Subcutaneous abdominal adipose tissue (tissue), 5 donors: ENCODE measurements at regions not wholly inside any gene's neighbourhood (a gene's known extent, or its start where the extent isn't known, plus 50 kb on each side); places are given as distances from the start of the nearest gene placed in this dataset.

Experiments used
- H3K27ac ChIP-seq: one replicate; pipeline ENCODE4 v1.7.0; 2013; ENCODE audit warnings: low read depth, mild to moderate bottlenecking, inconsistent platforms, low read length, moderate library complexity
- H3K27me3 ChIP-seq, 5 donors: one replicate each; pipeline ENCODE4 v1.7.0; 2013; ENCODE audit warnings: low read length in 5 of 5, inconsistent platforms in 1 of 5; ENCODE audit not compliant: control insufficient read depth in 5 of 5, insufficient read depth in 4 of 5
- H3K36me3 ChIP-seq, 5 donors: one replicate each; pipeline ENCODE4 v1.7.0; 2013; ENCODE audit warnings: low read length in 5 of 5; ENCODE audit not compliant: control insufficient read depth in 5 of 5, insufficient read depth in 5 of 5
- H3K4me1 ChIP-seq, 5 donors: one replicate each; pipeline ENCODE4 v1.7.0; 2013; ENCODE audit warnings: low read length in 5 of 5, mild to moderate bottlenecking in 3 of 5, moderate library complexity in 1 of 5; ENCODE audit not compliant: control insufficient read depth in 5 of 5, insufficient read depth in 5 of 5
- H3K4me3 ChIP-seq, 5 donors: one replicate each; pipeline ENCODE4 v1.7.0; 2013; ENCODE audit warnings: low read length in 5 of 5, low read depth in 1 of 5
- H3K9ac ChIP-seq, 5 donors: one replicate each; pipeline ENCODE4 v1.7.0; 2013; ENCODE audit warnings: low read length in 5 of 5, mild to moderate bottlenecking in 4 of 5, moderate library complexity in 3 of 5
- H3K9me3 ChIP-seq, 5 donors: one replicate each; pipeline ENCODE4 v1.7.0; 2013; ENCODE audit warnings: low read length in 5 of 5; ENCODE audit not compliant: control insufficient read depth in 5 of 5
- donor health status: healthy.
- donor health status: healthy.
- donor health status: healthy.
- donor health status: healthy.
- donor health status: healthy.

DNA sequence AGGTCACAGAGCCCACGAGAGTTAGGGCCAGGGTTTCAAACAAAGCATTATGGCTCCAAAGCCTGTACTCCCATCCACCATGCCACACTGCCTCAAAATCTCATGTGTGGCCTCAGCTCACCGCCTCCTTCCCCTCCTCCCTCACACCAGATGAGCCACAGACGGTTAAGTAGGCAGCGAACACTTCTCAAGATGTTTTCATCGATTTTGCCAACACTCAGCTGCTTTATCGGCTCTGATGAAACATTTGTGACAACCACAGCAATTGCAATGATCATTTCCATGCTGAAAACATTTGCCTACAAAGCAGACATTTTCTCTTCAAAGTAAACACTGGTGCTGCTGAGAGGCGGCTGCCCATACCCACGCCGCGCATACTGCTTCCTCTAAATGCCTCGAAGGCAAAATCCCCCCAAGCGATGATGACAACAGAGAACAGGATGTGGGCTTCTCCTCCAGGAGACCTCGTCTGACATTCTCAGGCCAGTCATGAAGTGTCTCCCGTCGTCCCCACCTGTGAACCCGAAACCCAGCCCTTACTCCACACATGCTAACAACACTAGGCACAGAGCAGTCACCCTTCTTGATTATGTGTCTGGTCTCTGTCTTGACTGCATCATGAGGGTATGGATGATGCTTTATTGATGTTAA, 599.2 kb downstream of the SOX6 start:
- Histone ChIP-seq H3K9me3 (peaks cover 0 to 6% (median 0%) of the 10 kb centered on the region in 5 donors), H3K4me1 (no peaks in the 10 kb centered on the region), H3K27me3 (peaks cover 0 to 5% (median 4%) of the 10 kb centered on the region in 5 donors), H3K4me3 (no peak overlapping the region), H3K9ac (no peak overlapping the region), H3K36me3 (no peaks in the 10 kb centered on the region), H3K27ac (no peak overlapping the region)

DNA sequence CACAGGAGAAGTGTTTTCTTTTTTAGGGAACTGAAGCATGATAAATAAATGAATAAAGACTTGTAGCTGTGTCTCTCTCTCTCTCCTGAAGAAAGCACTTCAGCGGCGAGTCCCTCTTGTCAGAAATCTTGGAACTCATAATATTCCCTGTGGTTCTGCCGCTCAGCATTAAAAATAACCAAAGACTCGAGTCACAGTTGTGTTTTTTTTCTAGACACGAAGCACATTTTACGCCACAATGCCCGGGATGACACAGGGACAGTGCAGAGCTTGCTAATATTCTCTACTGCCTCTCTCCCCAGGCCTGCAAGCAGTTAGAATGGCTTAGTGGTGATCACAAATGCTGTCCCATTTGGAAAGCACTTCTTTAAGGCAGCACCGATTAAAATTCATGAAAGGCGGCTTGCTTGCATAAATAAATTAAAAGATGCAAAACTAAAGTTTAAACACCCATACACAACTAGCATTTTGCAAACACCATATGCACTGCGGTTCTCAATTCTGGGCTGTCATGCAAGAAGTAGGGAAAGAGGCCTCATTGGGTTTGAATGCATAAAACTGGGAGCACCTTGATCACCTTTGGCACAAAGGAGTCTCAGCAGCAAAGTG, 597.4 kb downstream of the SOX6 start:
- Histone ChIP-seq H3K9ac (no peak overlapping the region), H3K9me3 (peaks cover 0 to 3% (median 0%) of the 10 kb centered on the region in 5 donors), H3K4me1 (no peaks in the 10 kb centered on the region), H3K27me3 (peaks cover 0 to 5% (median 4%) of the 10 kb centered on the region in 5 donors), H3K36me3 (no peaks in the 10 kb centered on the region), H3K27ac (no peak overlapping the region), H3K4me3 (no peak overlapping the region)

DNA sequence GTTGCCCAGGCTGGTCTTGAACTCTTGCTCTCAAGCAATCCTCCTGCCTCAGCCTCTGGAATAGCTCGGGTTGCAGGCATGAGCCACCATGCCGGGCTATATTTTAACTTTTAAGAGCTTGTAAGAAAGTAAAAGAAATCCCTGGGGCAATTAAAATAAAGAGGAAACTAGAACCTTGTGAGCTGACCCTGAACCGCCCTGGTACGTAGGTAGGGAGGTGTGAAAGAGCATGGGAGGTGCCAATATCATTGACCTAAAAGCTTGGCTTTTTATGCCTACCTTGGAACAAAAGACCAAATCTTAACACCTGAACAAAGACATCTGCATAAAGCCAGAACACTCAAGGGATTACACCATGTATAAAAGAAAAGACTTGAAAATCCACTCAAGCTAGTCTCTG, 595.1 kb downstream of the SOX6 start:
- H3K27me3 ChIP-seq: peaks cover 0 to 4% (median 0%) of the 10 kb centered on the region in 5 donors
- H3K9me3 ChIP-seq: peaks cover 0 to 12% (median 0%) of the 10 kb centered on the region in 5 donors
- no peak overlapping the region for H3K27ac ChIP-seq
- H3K4me1 ChIP-seq: no peaks in the 10 kb centered on the region
- H3K4me3 ChIP-seq: no peak overlapping the region
- H3K36me3 ChIP-seq: no peaks in the 10 kb centered on the region
- no peak overlapping the region for H3K9ac ChIP-seq

DNA sequence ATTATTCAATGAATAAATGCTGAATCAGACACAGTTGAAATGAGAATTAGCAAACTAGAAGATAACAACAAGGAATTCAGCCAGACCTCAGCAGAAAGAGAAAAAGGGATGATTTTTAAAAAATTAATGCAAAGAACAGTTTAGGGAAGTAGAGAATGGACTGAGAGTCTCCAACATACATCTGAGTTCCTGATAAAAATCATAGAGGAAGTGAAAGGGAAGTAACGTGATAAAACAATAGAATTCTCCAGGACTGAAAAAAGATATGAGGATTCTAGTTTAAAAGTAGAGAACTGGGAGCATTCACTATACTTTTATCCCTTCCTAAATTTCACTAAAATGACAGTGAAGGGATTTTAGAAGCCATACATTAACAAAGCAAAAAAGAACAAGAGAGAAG, 592.0 kb downstream of the SOX6 start:
- Histone ChIP-seq H3K9ac (no peak overlapping the region), H3K36me3 (no peaks in the 10 kb centered on the region), H3K4me1 (no peaks in the 10 kb centered on the region), H3K27ac (no peak overlapping the region), H3K4me3 (no peak overlapping the region), H3K9me3 (peaks cover 0 to 19% (median 0%) of the 10 kb centered on the region in 5 donors), H3K27me3 (peaks cover 0 to 4% (median 0%) of the 10 kb centered on the region in 5 donors)

DNA sequence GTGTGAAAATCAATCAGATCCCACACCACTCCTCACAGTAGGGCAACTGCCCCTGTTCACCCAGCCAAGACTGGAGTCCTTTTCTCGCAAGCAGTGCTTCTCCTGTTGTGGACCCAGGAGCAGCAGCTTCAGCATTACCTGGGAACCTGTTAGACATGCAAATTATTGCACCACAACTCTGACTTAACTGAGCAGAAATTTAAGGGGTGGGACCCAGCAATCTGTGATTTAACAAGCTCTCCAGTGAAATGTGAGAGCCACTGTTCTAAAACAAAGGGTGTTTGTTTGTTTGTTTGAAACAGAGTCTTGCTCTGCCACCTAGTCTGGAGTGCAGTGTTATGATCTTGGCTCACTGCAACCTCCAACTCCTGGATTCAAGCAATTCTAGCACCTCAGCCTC, 591.4 kb downstream of the SOX6 start:
- Histone ChIP-seq H3K9me3 (peaks cover 0 to 19% (median 0%) of the 10 kb centered on the region in 5 donors), H3K4me3 (no peak overlapping the region), H3K27ac (no peak overlapping the region), H3K27me3 (peaks cover 0 to 4% (median 0%) of the 10 kb centered on the region in 5 donors), H3K36me3 (no peaks in the 10 kb centered on the region), H3K4me1 (no peaks in the 10 kb centered on the region), H3K9ac (no peak overlapping the region)

DNA sequence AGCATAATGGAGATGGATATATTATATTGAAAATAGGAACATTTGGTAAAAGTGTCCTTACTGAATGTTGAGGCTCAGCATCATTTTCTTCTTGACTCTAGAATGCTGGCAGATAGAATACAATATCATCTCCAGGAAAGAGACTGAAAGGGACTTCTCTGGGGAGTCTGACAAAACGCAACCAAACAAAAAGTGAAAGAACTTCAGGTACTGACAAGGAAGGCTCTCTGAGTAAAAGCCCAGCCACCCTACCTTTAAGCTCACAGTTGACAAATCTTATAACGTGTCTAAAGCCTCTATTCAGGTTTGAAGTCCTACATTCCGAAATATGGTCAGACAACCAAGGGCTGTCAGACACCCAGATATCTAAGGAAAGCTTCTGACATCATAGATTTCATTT, 590.8 kb downstream of the SOX6 start:
- Histone ChIP-seq H3K4me3 (no peak overlapping the region), H3K4me1 (no peaks in the 10 kb centered on the region), H3K36me3 (no peaks in the 10 kb centered on the region), H3K9me3 (peaks cover 0 to 19% (median 0%) of the 10 kb centered on the region in 5 donors), H3K9ac (no peak overlapping the region), H3K27me3 (no peaks in the 10 kb centered on the region), H3K27ac (no peak overlapping the region)

DNA sequence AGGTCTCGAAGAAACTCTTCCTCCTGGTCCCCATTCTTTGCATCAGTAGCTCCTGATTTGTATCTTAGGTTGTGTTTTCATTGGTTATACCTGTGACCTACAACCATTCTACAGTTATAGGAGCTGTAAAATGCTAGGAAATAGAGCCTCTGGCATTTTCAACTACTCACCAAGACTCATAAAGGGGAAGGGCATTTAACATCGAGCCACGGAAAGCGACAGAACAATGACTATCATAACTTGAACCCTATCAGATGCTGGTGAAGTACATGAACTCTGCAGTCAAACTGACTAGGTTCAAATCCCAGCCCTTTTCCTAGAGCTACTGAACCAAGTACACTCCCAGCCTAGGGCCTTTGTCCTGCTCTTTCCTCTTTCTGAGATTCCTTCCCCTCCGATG, 588.0 kb downstream of the SOX6 start:
- Histone ChIP-seq H3K4me1 (no peaks in the 10 kb centered on the region), H3K4me3 (no peak overlapping the region), H3K9ac (no peak overlapping the region), H3K27ac (no peak overlapping the region), H3K9me3 (peaks cover 0 to 19% (median 0%) of the 10 kb centered on the region in 5 donors), H3K36me3 (no peaks in the 10 kb centered on the region), H3K27me3 (no peaks in the 10 kb centered on the region)

DNA sequence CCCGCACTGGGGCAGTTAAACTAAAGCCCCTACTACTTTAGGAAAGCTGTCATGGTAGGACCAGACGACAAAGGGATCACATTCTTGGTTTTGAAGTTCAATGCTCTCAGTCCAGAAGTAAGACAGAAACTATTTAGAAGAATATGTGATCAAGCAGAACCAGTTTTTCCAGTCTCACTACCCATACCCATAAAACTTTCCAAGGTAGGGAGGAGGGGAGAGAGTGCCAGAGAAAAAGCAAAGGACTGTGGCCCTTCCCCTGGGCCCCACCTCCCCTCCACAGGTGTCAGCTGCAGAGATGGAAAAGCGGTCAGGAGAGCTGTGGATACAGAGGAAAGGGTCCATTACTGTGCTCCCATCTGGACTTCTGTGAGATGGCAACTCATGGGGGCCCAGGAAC, 587.1 kb downstream of the SOX6 start:
- H3K27me3 ChIP-seq: no peaks in the 10 kb centered on the region
- peaks cover 0 to 16% (median 0%) of the 10 kb centered on the region in 5 donors for H3K9me3 ChIP-seq
- no peak overlapping the region for H3K27ac ChIP-seq
- no peaks in the 10 kb centered on the region for H3K36me3 ChIP-seq
- H3K4me3 ChIP-seq: no peak overlapping the region
- no peaks in the 10 kb centered on the region for H3K4me1 ChIP-seq
- no peak overlapping the region for H3K9ac ChIP-seq

DNA sequence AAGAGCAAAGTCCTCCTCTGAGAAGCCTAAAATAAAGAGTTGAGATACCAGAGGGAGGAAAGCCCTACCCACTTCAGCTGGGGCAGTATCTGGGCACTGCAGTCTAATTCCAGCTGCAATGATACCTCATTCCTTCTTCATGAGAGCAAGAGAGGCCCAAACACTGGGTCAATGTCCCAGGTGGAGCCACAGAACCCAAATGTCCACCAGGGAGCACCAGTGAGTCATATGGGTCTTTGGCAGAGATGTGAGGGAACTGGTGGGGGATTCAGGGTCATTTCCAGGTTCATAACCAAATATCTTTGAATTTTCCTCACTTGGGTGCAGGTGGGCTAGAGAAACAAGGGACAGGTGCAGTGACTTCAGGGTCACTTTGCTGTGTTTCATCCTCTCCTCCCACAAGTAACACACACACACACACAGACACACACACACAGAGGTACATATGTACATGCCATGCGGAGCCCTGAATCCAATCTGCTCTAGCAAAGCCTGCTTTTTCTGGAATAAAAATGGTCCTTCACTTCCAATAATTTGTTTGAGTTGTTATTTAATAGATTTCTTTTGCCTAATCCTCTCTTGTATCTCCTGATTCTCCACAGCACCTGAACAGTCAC, 585.4 kb downstream of the SOX6 start:
- no peaks in the 10 kb centered on the region for H3K27me3 ChIP-seq
- no peak overlapping the region for H3K27ac ChIP-seq
- no peak overlapping the region for H3K4me3 ChIP-seq
- H3K4me1 ChIP-seq: peaks cover 0 to 9% (median 0%) of the 10 kb centered on the region in 5 donors
- H3K36me3 ChIP-seq: no peaks in the 10 kb centered on the region
- no peak overlapping the region for H3K9ac ChIP-seq
- H3K9me3 ChIP-seq: peaks cover 0 to 8% (median 0%) of the 10 kb centered on the region in 5 donors

DNA sequence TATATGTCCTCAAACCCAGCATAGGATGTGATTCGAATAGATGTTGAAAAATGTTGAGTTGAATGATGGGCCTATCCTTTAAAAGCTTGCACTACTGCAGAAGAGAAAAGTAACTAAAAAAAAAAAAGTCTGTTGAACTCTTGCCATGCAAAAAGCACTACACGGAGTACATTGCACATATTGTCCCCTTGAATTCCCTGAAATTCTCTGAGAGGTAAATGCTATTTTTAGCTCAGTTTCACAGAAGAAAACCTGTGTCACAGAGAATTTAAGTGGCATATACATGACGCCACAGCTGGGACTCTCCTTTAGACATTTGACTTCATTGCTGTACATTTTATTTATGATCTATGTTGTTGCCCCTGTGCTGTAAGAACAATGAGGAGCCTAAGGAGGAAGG, 583.8 kb downstream of the SOX6 start:
- H3K9ac ChIP-seq: no peak overlapping the region
- no peaks in the 10 kb centered on the region for H3K27me3 ChIP-seq
- H3K4me3 ChIP-seq: no peak overlapping the region
- H3K27ac ChIP-seq: no peak overlapping the region
- H3K4me1 ChIP-seq: peaks cover 0 to 9% (median 0%) of the 10 kb centered on the region in 5 donors
- no peaks in the 10 kb centered on the region for H3K36me3 ChIP-seq
- no peaks in the 10 kb centered on the region for H3K9me3 ChIP-seq
